ACC112 (cell line): ENCODE measurements at regions not wholly inside any gene's neighbourhood (a gene's known extent, or its start where the extent isn't known, plus 50 kb on each side); places are given as distances from the start of the nearest gene placed in this dataset.

Source experiments
- H2AFZ ChIP-seq: fragments of 200-600 bp; sonication (generic); one replicate; pipeline ENCODE4 v1.6.0; 2017; ENCODE audit warnings: antibody characterized with exemption, low read length; ENCODE audit not compliant: unreplicated experiment
- H3K27ac ChIP-seq: fragments of 200-600 bp; sonication (generic); 2 replicates; pipeline ENCODE4 v1.5.1; 2014; ENCODE audit warnings: low read depth, mild to moderate bottlenecking, antibody characterized with exemption, low read length, moderate library complexity
- H3K27me3 ChIP-seq: fragments of 200-600 bp; sonication (generic); 2 replicates; pipeline ENCODE4 v1.6.1; 2014; ENCODE audit warnings: mild to moderate bottlenecking, antibody characterized with exemption, low read length, moderate library complexity, mixed read lengths; ENCODE audit not compliant: insufficient read depth
- H3K36me3 ChIP-seq: fragments of 200-600 bp; sonication (generic); 2 replicates; pipeline ENCODE4 v1.6.1; 2016; ENCODE audit warnings: mild to moderate bottlenecking, antibody characterized with exemption, low read length, moderate library complexity, mixed read lengths; ENCODE audit not compliant: insufficient read depth
- H3K4me1 ChIP-seq: fragments of 200-600 bp; sonication (generic); one replicate; pipeline ENCODE4 v1.6.1; 2016; ENCODE audit warnings: low read length, mixed read lengths; ENCODE audit not compliant: insufficient read depth, unreplicated experiment, control insufficient read depth
- H3K4me3 ChIP-seq: fragments of 200-600 bp; sonication (generic); 2 replicates; pipeline ENCODE4 v1.5.1; 2014; ENCODE audit warnings: mild to moderate bottlenecking, low read depth, low read length
- H3K79me2 ChIP-seq: fragments of 200-600 bp; sonication (generic); one replicate; pipeline ENCODE4 v1.6.0; 2016; ENCODE audit warnings: low read length; ENCODE audit not compliant: control insufficient read depth, unreplicated experiment, insufficient read depth

GRCh38 chr9:13580760-13581159, 301.3 kb upstream of the MPDZ start:
- Histone ChIP-seq H3K79me2 (no peaks in the 10 kb centered on the region), H3K4me1 (no peaks in the 10 kb centered on the region), H3K27ac (no peak overlapping the region), H3K4me3 (no peak overlapping the region), H3K36me3 (no peaks in the 10 kb centered on the region), H2AFZ (no peak overlapping the region), H3K27me3 (no peaks in the 10 kb centered on the region)

- H3K79me2 ChIP-seq = no peaks in the 10 kb centered on the region
- H3K4me3 ChIP-seq = no peak overlapping the region
- no peaks in the 10 kb centered on the region for H3K27me3 ChIP-seq
- no peak overlapping the region for H2AFZ ChIP-seq
- no peaks in the 10 kb centered on the region for H3K36me3 ChIP-seq
- H3K4me1 ChIP-seq = no peaks in the 10 kb centered on the region
- no peak overlapping the region for H3K27ac ChIP-seq
These were observed 300.6 kb upstream of the MPDZ start for GRCh38 chr9:13580131-13580530.

- no peaks in the 10 kb centered on the region for H3K36me3 ChIP-seq
- H3K79me2 ChIP-seq = no peaks in the 10 kb centered on the region
- no peak overlapping the region for H3K27ac ChIP-seq
- no peak overlapping the region for H3K4me3 ChIP-seq
- H3K27me3 ChIP-seq = no peaks in the 10 kb centered on the region
- no peak overlapping the region for H2AFZ ChIP-seq
- H3K4me1 ChIP-seq = no peaks in the 10 kb centered on the region
These were observed 296.6 kb upstream of the MPDZ start for GRCh38 chr9:13576101-13576500.

- no peaks in the 10 kb centered on the region for H3K4me1 ChIP-seq
- H3K36me3 ChIP-seq = no peaks in the 10 kb centered on the region
- H3K79me2 ChIP-seq = no peaks in the 10 kb centered on the region
- H3K27ac ChIP-seq = no peak overlapping the region
- H2AFZ ChIP-seq = no peak overlapping the region
- no peaks in the 10 kb centered on the region for H3K27me3 ChIP-seq
- H3K4me3 ChIP-seq = no peak overlapping the region
These were observed 296.1 kb upstream of the MPDZ start for GRCh38 chr9:13575558-13575957.

- no peak overlapping the region for H3K27ac ChIP-seq
- H3K36me3 ChIP-seq = no peaks in the 10 kb centered on the region
- no peaks in the 10 kb centered on the region for H3K4me1 ChIP-seq
- no peak overlapping the region for H2AFZ ChIP-seq
- H3K27me3 ChIP-seq = no peaks in the 10 kb centered on the region
- H3K79me2 ChIP-seq = no peaks in the 10 kb centered on the region
- H3K4me3 ChIP-seq = no peak overlapping the region
These were observed 290.8 kb upstream of the MPDZ start for GRCh38 chr9:13570068-13570974.

- Histone ChIP-seq H3K27me3 (no peaks in the 10 kb centered on the region), H3K79me2 (no peaks in the 10 kb centered on the region), H3K4me3 (no peak overlapping the region), H3K36me3 (no peaks in the 10 kb centered on the region), H3K4me1 (no peaks in the 10 kb centered on the region), H3K27ac (no peak overlapping the region; the same call in 1 of the 2 replicates), H2AFZ (no peak overlapping the region)
These were observed 290.1 kb upstream of the MPDZ start for GRCh38 chr9:13569602-13570067.

- Histone ChIP-seq H3K4me1 (no peaks in the 10 kb centered on the region), H2AFZ (peak overlapping the region; percentile 77), H3K4me3 (peak overlapping the region; percentile 69), H3K79me2 (no peaks in the 10 kb centered on the region), H3K27ac (no peak overlapping the region), H3K27me3 (no peaks in the 10 kb centered on the region), H3K36me3 (no peaks in the 10 kb centered on the region)
These were observed 289.5 kb upstream of the MPDZ start for GRCh38 chr9:13568841-13569601.

GRCh38 chr9:13568405-13568804, 288.9 kb upstream of the MPDZ start:
- Histone ChIP-seq H3K27me3 (no peaks in the 10 kb centered on the region), H3K4me3 (peak overlapping the region; percentile 69), H3K4me1 (no peaks in the 10 kb centered on the region), H3K79me2 (no peaks in the 10 kb centered on the region), H3K36me3 (no peaks in the 10 kb centered on the region), H3K27ac (no peak overlapping the region), H2AFZ (peak overlapping the region; percentile 77)

GRCh38 chr9:13567833-13568232, 288.3 kb upstream of the MPDZ start:
- Histone ChIP-seq H3K27ac (no peak overlapping the region), H3K4me3 (peak overlapping the region; percentile 69), H3K79me2 (no peaks in the 10 kb centered on the region), H3K36me3 (no peaks in the 10 kb centered on the region), H2AFZ (peak overlapping the region; percentile 77), H3K27me3 (no peaks in the 10 kb centered on the region), H3K4me1 (no peaks in the 10 kb centered on the region)

GRCh38 chr9:13557746-13558145, 278.3 kb upstream of the MPDZ start:
- Histone ChIP-seq H3K79me2 (no peaks in the 10 kb centered on the region), H3K4me1 (no peaks in the 10 kb centered on the region), H3K36me3 (no peaks in the 10 kb centered on the region), H2AFZ (no peak overlapping the region), H3K27me3 (no peaks in the 10 kb centered on the region), H3K27ac (no peak overlapping the region), H3K4me3 (no peak overlapping the region)
